RWPE1 (cell line): ENCODE measurements at regions not wholly inside any gene's neighbourhood (a gene's known extent, or its start where the extent isn't known, plus 50 kb on each side); places are given as distances from the start of the nearest gene placed in this dataset.
A peak's percentile ranks its signal among the peaks of the same experiment; 100 is the strongest.

Experiments
- CTCF ChIA-PET: fragments of 350-600 bp; sonication (Branson Sonifier 250); formaldehyde crosslinking; extraction: SDS; loops from one replicate; lab custom pipeline; 2021; lab: Yijun Ruan, JAX
- POLR2A ChIA-PET: fragments of 400-600 bp; formaldehyde crosslinking; extraction: SDS; loops from one replicate; lab custom pipeline; 2020; ENCODE audit warnings: antibody characterized with exemption; ENCODE audit not compliant: low non-redundant PET; lab: Yijun Ruan, JAX
- DNase-seq: peaks from one replicate; pipeline ENCODE4 v3.0.0; 2012; ENCODE audit warnings: low spot score
- H3K27ac ChIP-seq: fragments of 450-650 bp; 2 replicates; pipeline ENCODE4 v1.5.1; 2017
- TF ChIP-seq, protein P1 (sequence below): fragments of 450-650 bp; conservative IDR thresholded peaks from 2 replicates; pipeline ENCODE4 v1.5.1; 2017; ENCODE audit warnings: low read depth, mild to moderate bottlenecking

DNA sequence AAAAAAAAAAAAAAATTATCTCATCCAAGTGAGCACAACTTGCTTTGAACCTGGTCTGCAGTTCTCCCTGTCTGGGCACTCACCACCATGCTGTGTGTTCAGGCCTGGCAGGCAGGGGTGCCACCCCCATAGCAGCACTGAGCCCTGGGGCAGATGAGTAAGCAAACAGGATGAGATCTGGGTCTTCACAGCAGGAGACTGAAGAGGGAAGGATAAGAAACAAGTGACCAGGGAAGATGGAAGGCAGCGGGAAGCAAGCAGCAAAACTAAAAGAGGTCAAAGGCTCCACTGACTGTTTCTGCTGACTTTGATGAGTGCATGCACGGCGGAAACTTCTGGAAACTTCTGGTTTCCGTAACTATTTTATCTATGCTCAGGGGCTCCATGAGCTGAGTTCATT lies 133.5 kb upstream of the SOD1 start:
- H3K27ac ChIP-seq: no peak overlapping the region
- CTCF ChIA-PET: no interaction called here

DNA sequence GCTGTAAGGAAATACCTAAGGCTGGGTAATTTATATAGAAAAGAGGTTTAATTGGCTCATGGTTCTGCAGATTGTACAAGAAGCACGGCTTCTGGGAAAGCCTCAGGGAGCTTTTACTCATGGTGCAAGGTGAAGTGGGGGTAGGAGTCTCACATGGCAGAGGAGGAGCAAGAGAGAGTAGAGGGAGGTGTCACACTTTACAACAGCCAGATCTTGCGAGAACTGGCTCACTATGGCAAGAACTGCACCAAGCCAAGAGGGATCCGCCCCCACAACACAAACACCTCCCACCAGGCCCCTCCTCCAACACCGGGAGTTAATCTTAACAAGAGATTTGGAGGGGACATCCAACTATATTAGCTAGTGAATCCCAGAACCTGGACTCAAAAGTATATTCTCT lies 135.4 kb upstream of the SOD1 start:
- TF ChIP-seq, protein P1, sequence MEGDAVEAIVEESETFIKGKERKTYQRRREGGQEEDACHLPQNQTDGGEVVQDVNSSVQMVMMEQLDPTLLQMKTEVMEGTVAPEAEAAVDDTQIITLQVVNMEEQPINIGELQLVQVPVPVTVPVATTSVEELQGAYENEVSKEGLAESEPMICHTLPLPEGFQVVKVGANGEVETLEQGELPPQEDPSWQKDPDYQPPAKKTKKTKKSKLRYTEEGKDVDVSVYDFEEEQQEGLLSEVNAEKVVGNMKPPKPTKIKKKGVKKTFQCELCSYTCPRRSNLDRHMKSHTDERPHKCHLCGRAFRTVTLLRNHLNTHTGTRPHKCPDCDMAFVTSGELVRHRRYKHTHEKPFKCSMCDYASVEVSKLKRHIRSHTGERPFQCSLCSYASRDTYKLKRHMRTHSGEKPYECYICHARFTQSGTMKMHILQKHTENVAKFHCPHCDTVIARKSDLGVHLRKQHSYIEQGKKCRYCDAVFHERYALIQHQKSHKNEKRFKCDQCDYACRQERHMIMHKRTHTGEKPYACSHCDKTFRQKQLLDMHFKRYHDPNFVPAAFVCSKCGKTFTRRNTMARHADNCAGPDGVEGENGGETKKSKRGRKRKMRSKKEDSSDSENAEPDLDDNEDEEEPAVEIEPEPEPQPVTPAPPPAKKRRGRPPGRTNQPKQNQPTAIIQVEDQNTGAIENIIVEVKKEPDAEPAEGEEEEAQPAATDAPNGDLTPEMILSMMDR: no peak
- ChIA-PET POLR2A (no interaction called here), CTCF (interaction anchor here (0.7 to 0.8 kb wide), 2 partner anchors 14 to 162 kb away, joined by 3 read pairs; no protein-coding TSS in a partner anchor)
- H3K27ac ChIP-seq: no peak overlapping the region
- no peak for DNase-seq

More for the DNA sequence above, 133.5 kb upstream of the SOD1 start:
- TF ChIP-seq, protein P1: no peak
- DNase-seq: peak; percentile 42
- POLR2A ChIA-PET: no interaction called here

DNA sequence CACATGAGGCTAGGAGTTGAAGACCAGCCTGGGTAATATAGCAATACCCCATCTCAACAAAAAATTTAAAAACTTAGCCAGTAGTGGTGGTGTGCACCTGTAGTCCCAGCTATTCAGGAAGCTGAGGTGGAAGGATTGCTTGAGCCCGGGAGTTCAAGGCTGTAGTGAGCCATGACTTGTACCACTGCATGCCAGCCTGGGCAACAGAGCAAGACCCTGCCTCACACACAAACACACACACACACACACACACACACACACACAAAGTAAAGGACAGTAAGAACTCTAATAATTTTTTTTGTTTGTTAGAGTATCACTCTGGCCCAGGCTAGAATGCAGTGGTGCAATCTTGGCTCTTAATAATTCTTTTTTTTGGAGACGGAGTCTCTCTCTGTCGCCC lies 138.0 kb upstream of the SOD1 start:
- TF ChIP-seq, protein P1: no peak
- ChIA-PET CTCF (interaction anchor here (0.6 kb wide), 1 partner anchor 250 kb away, joined by 3 read pairs; no protein-coding TSS in a partner anchor), POLR2A (no interaction called here)
- DNase-seq: no peak
- no peak overlapping the region for H3K27ac ChIP-seq

DNA sequence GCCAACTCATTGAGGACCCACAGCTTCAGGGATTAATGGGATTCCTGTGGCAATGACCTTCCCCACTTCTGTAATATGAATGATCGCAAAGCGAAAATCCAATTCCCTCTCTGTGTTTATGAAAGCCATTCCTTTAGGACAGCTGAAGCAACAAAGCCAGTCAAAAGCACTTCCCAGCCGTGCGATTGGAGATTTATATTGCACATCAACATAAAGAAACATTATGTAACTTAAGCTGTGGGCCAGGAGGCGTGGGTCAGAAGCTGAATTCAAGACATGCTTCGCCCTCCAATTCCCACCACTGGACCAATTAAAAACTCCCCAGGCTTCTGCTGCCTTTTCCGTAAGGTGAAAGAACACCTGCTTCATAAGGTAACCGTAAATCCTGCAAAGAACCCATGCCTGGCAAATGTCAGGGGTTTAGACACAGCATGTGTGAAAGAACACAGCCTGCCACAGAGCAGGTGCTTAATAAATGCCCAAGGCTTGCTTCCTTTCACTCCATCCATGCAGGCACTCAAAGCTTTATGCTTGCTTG lies 138.9 kb upstream of the SOD1 start:
- ChIA-PET POLR2A (no interaction called here), CTCF (interaction anchor here (0.6 kb wide), 1 partner anchor 249 kb away, joined by 3 read pairs; no protein-coding TSS in a partner anchor)
- no peak overlapping the region for H3K27ac ChIP-seq
- TF ChIP-seq, protein P1: no peak
- DNase-seq: no peak

DNA sequence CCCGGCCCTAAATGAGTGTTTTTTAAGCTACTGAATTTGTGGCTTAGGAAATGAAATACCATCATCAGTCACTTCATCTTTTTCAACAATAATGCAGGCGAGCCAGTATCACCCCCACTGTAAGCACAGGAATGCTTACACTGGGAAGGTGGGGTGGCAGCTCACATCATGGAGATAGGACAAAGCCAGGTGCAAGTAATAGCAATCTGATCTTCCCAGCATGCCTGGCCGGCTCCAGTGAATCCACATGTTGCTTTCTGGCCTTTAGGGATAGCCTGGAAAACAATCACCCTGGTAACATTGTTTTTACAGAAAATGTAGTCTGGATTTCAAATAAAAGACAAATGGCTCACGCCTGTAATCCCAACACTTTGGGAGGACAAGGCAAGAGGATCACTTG lies 140.9 kb upstream of the SOD1 start:
- H3K27ac ChIP-seq: no peak overlapping the region
- ChIA-PET CTCF (interaction anchor here (0.7 kb wide), 1 partner anchor 25 kb away, joined by 6 read pairs; no protein-coding TSS in a partner anchor), POLR2A (no interaction called here)
- TF ChIP-seq, protein P1: no peak
- no peak for DNase-seq

DNA sequence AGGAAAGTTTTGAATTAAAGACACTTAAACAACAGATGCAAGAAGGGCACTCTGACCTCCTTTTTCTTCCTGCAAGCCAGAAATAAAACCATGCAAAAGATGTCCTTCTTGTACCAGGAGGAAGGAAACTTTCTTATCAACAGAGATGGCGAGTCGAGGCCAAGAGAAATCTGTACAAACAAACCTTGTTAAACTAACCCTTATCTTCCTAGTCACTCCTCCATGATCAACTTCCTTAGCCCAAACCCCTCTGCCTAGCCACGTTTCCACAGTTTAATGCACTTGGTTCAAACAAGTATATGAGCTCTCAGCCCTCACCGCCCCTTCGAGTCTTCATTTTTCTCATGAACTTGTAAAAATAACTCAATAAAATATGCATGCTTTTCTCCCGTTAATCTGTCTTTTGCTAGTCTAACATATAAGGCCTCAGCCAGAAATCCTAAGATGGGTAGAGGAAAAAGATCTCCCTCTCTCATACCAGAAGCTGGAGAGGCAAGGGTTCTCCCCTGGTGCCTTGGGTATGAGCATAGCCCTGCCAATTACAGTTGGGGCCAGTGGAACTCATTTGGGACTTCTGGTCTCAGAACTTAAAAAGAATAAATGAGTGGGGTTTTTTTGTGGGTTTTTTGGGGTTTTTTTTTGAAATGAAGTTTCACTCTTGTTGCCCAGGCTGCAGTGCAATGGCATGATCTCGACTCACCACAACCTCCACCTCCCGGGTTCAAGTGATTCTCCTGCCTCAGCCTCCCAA lies 141.7 kb upstream of the SOD1 start:
- TF ChIP-seq, protein P1: no peak
- ChIA-PET POLR2A (no interaction called here), CTCF (interaction anchor here (0.7 kb wide), 1 partner anchor 24 kb away, joined by 6 read pairs; no protein-coding TSS in a partner anchor)
- DNase-seq: no peak
- no peak overlapping the region for H3K27ac ChIP-seq
